AG09309 (cell line): ENCODE measurements at regions not wholly inside any gene's neighbourhood (a gene's known extent, or its start where the extent isn't known, plus 50 kb on each side); places are given as distances from the start of the nearest gene placed in this dataset.

Experiments
- DNase-seq: peaks from one replicate; pipeline ENCODE4 v3.0.0-alpha.2; 2010; ENCODE audit warnings: low read depth
- H3K4me3 ChIP-seq: 2 replicates; pipeline ENCODE4 v1.5.1; 2011; ENCODE audit warnings: mild to moderate bottlenecking, low read depth, low read length, moderate library complexity; ENCODE audit not compliant: control insufficient read depth
- CTCF ChIP-seq: IDR thresholded peaks from 2 replicates; pipeline ENCODE4 v1.5.1; 2011; ENCODE audit warnings: mild to moderate bottlenecking, low read depth, low read length, inconsistent platforms; ENCODE audit not compliant: insufficient read depth, control insufficient read depth; ENCODE audit errors: missing control alignments

GRCh38 chr18:45444040-45444439, 171.2 kb upstream of the SLC14A2 start:
- no peak overlapping the region for H3K4me3 ChIP-seq
- no peak for TF ChIP-seq CTCF
- no peak for DNase-seq

- H3K4me3 ChIP-seq, result no peak overlapping the region
- no peak for DNase-seq
- TF ChIP-seq CTCF, result no peak
Measured at GRCh38 chr18:45447355-45448265, 167.7 kb upstream of the SLC14A2 start.

- H3K4me3 ChIP-seq, result no peak overlapping the region
- no peak for DNase-seq
- no peak for TF ChIP-seq CTCF
Measured at GRCh38 chr18:45448871-45449270, 166.4 kb upstream of the SLC14A2 start.

GRCh38 chr18:45449418-45450227, 165.7 kb upstream of the SLC14A2 start:
- no peak overlapping the region for H3K4me3 ChIP-seq
- peak; percentile 4 for DNase-seq
- no peak for TF ChIP-seq CTCF

- H3K4me3 ChIP-seq, result no peak overlapping the region
- no peak for DNase-seq
- TF ChIP-seq CTCF, result no peak
Measured at GRCh38 chr18:45456090-45457021, 158.9 kb upstream of the SLC14A2 start.

GRCh38 chr18:45458033-45458432, 157.2 kb upstream of the SLC14A2 start:
- no peak for DNase-seq
- no peak for TF ChIP-seq CTCF

More at GRCh38 chr18:45458033-45458432, 157.2 kb upstream of the SLC14A2 start:
- no peak overlapping the region for H3K4me3 ChIP-seq
